Activated CD4-positive, alpha-beta T cell treated with anti-CD3 and anti-CD28 coated beads for 36 hours (primary cell): ENCODE measurements at regions not wholly inside any gene's neighbourhood (a gene's known extent, or its start where the extent isn't known, plus 50 kb on each side); places are given as distances from the start of the nearest gene placed in this dataset.

Experiments used
- ATAC-seq: fragments of 200-7000 bp; cut with Tn5 transposase; one replicate; pipeline ENCODE4 v1.10.0; 2021; ENCODE audit warnings: mild to moderate bottlenecking, moderate library complexity
- CTCF ChIA-PET: fragments of 350-600 bp; sonication (Branson Sonifier 250); formaldehyde crosslinking; loops from one replicate; lab custom pipeline; 2021; ENCODE audit warnings: antibody characterized with exemption; lab: Charles Lee
- POLR2A ChIA-PET: fragments of 350-600 bp; sonication (Branson Sonifier 250); formaldehyde crosslinking; loops from one replicate; lab custom pipeline; 2021; ENCODE audit warnings: antibody characterized with exemption, inconsistent platforms; lab: Charles Lee
- DNase-seq: peaks from one replicate; pipeline ENCODE4 v3.0.0-alpha.2; 2020
- H3K27ac Mint-ChIP-seq: one replicate; pipeline ENCODE4 v1.8.0; 2021; ENCODE audit warnings: mixed read lengths
- H3K27me3 Mint-ChIP-seq: one replicate; pipeline ENCODE4 v1.8.0; 2021; ENCODE audit warnings: mixed read lengths
- H3K36me3 Mint-ChIP-seq: one replicate; pipeline ENCODE4 v1.8.0; 2021; ENCODE audit warnings: low read depth, mixed read lengths
- H3K4me1 Mint-ChIP-seq: one replicate; pipeline ENCODE4 v1.8.0; 2021; ENCODE audit warnings: mixed read lengths
- H3K4me3 Mint-ChIP-seq: one replicate; pipeline ENCODE4 v1.8.0; 2021; ENCODE audit warnings: mild to moderate bottlenecking, moderate library complexity, mixed read lengths
- H3K9me3 Mint-ChIP-seq: one replicate; pipeline ENCODE4 v1.8.0; 2021; ENCODE audit warnings: low read depth, mixed read lengths
- intact Hi-C, 2 experiments: fragments of 100-400 bp; cut with DNase I in 1 of 2; cut with micrococcal nuclease in 1 of 2; formaldehyde crosslinking; loops; one replicate each; pipeline versions ENCODE4 v1.14.2 to v1.15.1; 2022 to 2024; cut with DNase I, micrococcal nuclease

- POLR2A ChIA-PET = no interaction called here
- DNase-seq (no peak), ATAC-seq (no peak)
- no peaks in the 10 kb centered on the region for H3K4me1 Mint-ChIP-seq
- H3K27ac Mint-ChIP-seq = no peak overlapping the region
- CTCF ChIA-PET = no interaction called here
- no peaks in the 10 kb centered on the region for H3K27me3 Mint-ChIP-seq
- intact Hi-C loops = no loop called here
- no peaks in the 10 kb centered on the region for H3K9me3 Mint-ChIP-seq
- no peaks in the 10 kb centered on the region for H3K36me3 Mint-ChIP-seq
- no peak overlapping the region for H3K4me3 Mint-ChIP-seq
These were observed 205.6 kb upstream of the EOLA2 start for GRCh38 chrX:150143721-150144440.

DNA sequence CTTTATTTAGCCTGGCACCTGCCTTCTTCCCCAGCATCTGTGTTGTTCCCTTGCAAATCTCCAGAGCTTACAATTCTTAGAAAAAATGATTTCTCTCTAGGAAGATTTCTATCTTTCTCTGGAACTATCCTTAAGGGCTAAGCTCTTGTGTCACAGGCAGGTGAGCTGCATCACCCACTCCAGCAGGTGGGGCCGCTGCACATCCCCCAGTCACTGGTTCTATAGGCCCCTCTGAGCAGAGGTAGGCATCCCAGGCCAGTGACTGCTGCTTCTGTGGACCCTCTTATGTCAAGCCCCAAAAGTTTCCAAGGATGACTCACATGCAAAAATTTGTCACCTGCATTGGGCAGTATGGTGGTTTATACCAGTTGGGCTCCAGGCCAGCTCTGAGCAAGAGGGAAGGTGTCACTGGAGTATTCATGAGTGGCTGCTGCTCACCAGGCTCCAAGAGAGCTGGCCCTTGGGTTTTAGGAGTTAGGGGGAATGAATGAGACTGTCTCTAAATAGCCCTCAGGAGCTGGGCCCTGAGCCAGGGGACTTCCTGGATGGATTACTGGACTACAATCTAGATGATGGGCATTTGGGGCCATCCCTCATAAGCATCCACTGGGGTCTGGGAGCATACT lies 208.1 kb upstream of the EOLA2 start:
- ATAC-seq (no peak), DNase-seq (peak; percentile 20)
- H3K4me3 Mint-ChIP-seq = no peak overlapping the region
- H3K9me3 Mint-ChIP-seq = no peaks in the 10 kb centered on the region
- H3K36me3 Mint-ChIP-seq = no peaks in the 10 kb centered on the region
- no peaks in the 10 kb centered on the region for H3K4me1 Mint-ChIP-seq
- no peak overlapping the region for H3K27ac Mint-ChIP-seq
- CTCF ChIA-PET = interaction anchor here (0.7 kb wide), 1 partner anchor 198 kb away, joined by 3 read pairs; no protein-coding TSS in a partner anchor
- intact Hi-C loops = no loop called here
- H3K27me3 Mint-ChIP-seq = no peaks in the 10 kb centered on the region
- POLR2A ChIA-PET = no interaction called here

DNA sequence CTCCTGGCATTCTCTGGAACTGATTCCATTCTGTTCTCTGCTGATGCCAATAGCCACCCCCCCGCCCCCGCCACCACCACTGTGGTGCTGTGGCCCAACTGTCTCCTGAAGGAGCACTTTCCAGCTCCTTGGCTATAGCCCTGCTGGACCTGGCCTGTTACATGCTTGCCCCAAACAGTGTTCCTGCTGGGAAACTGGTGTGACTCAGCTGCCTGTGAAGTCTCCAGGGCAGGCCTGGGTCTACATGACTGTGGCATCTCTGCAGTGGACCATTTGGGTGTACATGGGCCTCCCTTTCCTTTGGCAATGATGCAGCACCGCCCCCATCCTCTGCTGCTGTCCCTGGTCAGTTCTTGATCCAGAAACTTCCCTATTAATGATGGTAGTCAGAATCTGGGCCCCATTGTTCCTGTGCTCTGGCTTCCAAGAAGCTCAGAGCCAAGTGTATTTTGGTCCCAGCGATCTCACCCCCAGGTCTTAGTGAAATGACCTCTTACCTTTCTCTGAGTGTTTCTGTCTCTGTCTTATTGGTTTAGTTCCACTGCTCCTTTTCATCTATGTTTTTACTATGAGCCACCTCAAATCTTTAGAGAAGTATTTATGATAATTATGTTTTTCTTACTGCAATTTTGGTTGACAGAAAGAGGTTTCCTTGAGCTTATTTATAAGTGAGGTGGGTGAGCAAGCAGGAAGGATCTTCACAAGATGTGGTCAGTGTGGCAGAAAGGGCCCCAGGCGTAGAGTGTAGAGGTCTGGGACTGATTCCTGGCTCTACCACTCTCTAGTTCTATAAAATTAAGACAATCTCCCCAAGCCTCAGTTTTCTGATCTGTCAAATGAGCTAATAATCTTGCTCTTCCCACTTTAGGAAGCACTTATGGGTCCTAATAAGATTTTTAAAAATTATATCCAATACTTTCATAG lies 210.7 kb upstream of the EOLA2 start:
- no peaks in the 10 kb centered on the region for H3K27me3 Mint-ChIP-seq
- DNase-seq (no peak), ATAC-seq (no peak)
- ChIA-PET CTCF (no interaction called here), POLR2A (no interaction called here)
- no peak overlapping the region for H3K4me3 Mint-ChIP-seq
- H3K36me3 Mint-ChIP-seq = no peaks in the 10 kb centered on the region
- H3K4me1 Mint-ChIP-seq = no peaks in the 10 kb centered on the region
- intact Hi-C loops = no loop called here
- no peak overlapping the region for H3K27ac Mint-ChIP-seq
- no peaks in the 10 kb centered on the region for H3K9me3 Mint-ChIP-seq

GRCh38 chrX:150150076-150150779 lies 211.9 kb upstream of the EOLA2 start:
- DNase-seq (no peak), ATAC-seq (no peak)
- Mint-ChIP-seq H3K4me3 (no peak overlapping the region), H3K9me3 (no peaks in the 10 kb centered on the region), H3K4me1 (no peaks in the 10 kb centered on the region), H3K36me3 (no peaks in the 10 kb centered on the region), H3K27me3 (no peaks in the 10 kb centered on the region), H3K27ac (no peak overlapping the region)
- ChIA-PET CTCF (no interaction called here), POLR2A (no interaction called here)
- intact Hi-C loops = no loop called here

DNA sequence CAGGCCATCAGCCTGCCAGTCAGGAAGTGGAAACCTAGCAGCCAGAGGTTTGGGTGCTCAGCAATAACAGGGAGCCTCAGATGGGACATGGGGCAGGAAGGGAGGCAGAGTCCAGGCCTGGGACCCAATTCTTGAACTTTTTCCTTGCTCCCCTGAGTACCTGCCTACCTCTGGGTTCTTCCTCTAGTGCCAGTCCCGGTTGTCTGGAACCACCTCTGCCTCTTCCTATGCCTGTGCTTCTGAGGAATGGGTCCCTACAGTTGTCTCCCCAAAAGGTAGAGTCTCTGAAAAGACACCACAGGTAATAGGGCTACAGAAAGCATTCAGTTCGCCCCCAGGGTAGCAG lies 212.4 kb upstream of the MAMLD1 start:
- no peak overlapping the region for H3K27ac Mint-ChIP-seq
- POLR2A ChIA-PET = no interaction called here
- ATAC-seq (no peak), DNase-seq (no peak)
- H3K27me3 Mint-ChIP-seq = no peaks in the 10 kb centered on the region
- CTCF ChIA-PET = no interaction called here
- no peaks in the 10 kb centered on the region for H3K4me1 Mint-ChIP-seq
- intact Hi-C loops = no loop called here
- no peak overlapping the region for H3K4me3 Mint-ChIP-seq
- no peaks in the 10 kb centered on the region for H3K9me3 Mint-ChIP-seq
- no peaks in the 10 kb centered on the region for H3K36me3 Mint-ChIP-seq

- intact Hi-C loops = no loop called here
- no peaks in the 10 kb centered on the region for H3K27me3 Mint-ChIP-seq
- CTCF ChIA-PET = no interaction called here
- no peak overlapping the region for H3K27ac Mint-ChIP-seq
- no peaks in the 10 kb centered on the region for H3K4me1 Mint-ChIP-seq
- H3K4me3 Mint-ChIP-seq = no peak overlapping the region
- POLR2A ChIA-PET = no interaction called here
- H3K36me3 Mint-ChIP-seq = no peaks in the 10 kb centered on the region
- ATAC-seq (no peak), DNase-seq (no peak)
- no peaks in the 10 kb centered on the region for H3K9me3 Mint-ChIP-seq
These were observed 211.1 kb upstream of the MAMLD1 start for GRCh38 chrX:150152036-150152435.

DNA sequence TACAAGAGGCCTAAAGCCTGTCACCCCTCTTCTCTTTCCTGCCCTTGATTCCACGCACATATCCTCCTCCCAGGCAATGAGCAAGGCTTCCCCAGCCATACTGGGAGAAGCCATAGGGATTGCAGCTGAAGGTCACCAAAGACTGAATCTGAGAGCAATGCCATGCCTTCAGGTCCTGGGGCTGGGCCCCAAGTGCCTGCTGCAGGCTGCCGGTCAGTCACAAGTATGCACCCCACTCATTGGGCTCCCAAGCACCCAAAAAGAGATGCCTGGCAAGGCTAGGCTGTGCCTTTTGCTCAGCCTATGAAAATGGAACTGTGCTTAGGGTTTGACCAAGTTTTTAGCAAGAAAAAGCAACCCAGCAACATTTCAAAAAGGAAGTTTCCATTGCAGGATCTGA lies 210.6 kb upstream of the MAMLD1 start:
- no peaks in the 10 kb centered on the region for H3K36me3 Mint-ChIP-seq
- CTCF ChIA-PET = no interaction called here
- no peak for ATAC-seq
- intact Hi-C loops = no loop called here
- no peaks in the 10 kb centered on the region for H3K9me3 Mint-ChIP-seq
- POLR2A ChIA-PET = no interaction called here
- H3K4me3 Mint-ChIP-seq = no peak overlapping the region
- H3K4me1 Mint-ChIP-seq = no peaks in the 10 kb centered on the region
- H3K27ac Mint-ChIP-seq = no peak overlapping the region
- H3K27me3 Mint-ChIP-seq = no peaks in the 10 kb centered on the region
- DNase-seq = no peak

- intact Hi-C loops = no loop called here
- DNase-seq = no peak
- no peaks in the 10 kb centered on the region for H3K9me3 Mint-ChIP-seq
- H3K27ac Mint-ChIP-seq = no peak overlapping the region
- no peaks in the 10 kb centered on the region for H3K36me3 Mint-ChIP-seq
- no peaks in the 10 kb centered on the region for H3K4me1 Mint-ChIP-seq
- ChIA-PET POLR2A (no interaction called here), CTCF (no interaction called here)
- ATAC-seq = no peak
- H3K27me3 Mint-ChIP-seq = no peaks in the 10 kb centered on the region
- no peak overlapping the region for H3K4me3 Mint-ChIP-seq
These were observed 207.6 kb upstream of the MAMLD1 start for GRCh38 chrX:150155436-150156035.

- Mint-ChIP-seq H3K27ac (no peak overlapping the region), H3K9me3 (no peaks in the 10 kb centered on the region), H3K36me3 (no peaks in the 10 kb centered on the region), H3K27me3 (no peaks in the 10 kb centered on the region), H3K4me3 (no peak overlapping the region), H3K4me1 (no peaks in the 10 kb centered on the region)
- DNase-seq = no peak
- ChIA-PET CTCF (no interaction called here), POLR2A (no interaction called here)
- ATAC-seq = no peak
- intact Hi-C loops = no loop called here
These were observed 206.5 kb upstream of the MAMLD1 start for GRCh38 chrX:150156615-150157014.

- no peaks in the 10 kb centered on the region for H3K27me3 Mint-ChIP-seq
- POLR2A ChIA-PET = no interaction called here
- no peak overlapping the region for H3K27ac Mint-ChIP-seq
- DNase-seq (no peak), ATAC-seq (no peak)
- H3K36me3 Mint-ChIP-seq = no peaks in the 10 kb centered on the region
- no peaks in the 10 kb centered on the region for H3K4me1 Mint-ChIP-seq
- no peak overlapping the region for H3K4me3 Mint-ChIP-seq
- no peaks in the 10 kb centered on the region for H3K9me3 Mint-ChIP-seq
- intact Hi-C loops = no loop called here
- CTCF ChIA-PET = no interaction called here
These were observed 205.8 kb upstream of the MAMLD1 start for GRCh38 chrX:150157291-150157690.

DNA sequence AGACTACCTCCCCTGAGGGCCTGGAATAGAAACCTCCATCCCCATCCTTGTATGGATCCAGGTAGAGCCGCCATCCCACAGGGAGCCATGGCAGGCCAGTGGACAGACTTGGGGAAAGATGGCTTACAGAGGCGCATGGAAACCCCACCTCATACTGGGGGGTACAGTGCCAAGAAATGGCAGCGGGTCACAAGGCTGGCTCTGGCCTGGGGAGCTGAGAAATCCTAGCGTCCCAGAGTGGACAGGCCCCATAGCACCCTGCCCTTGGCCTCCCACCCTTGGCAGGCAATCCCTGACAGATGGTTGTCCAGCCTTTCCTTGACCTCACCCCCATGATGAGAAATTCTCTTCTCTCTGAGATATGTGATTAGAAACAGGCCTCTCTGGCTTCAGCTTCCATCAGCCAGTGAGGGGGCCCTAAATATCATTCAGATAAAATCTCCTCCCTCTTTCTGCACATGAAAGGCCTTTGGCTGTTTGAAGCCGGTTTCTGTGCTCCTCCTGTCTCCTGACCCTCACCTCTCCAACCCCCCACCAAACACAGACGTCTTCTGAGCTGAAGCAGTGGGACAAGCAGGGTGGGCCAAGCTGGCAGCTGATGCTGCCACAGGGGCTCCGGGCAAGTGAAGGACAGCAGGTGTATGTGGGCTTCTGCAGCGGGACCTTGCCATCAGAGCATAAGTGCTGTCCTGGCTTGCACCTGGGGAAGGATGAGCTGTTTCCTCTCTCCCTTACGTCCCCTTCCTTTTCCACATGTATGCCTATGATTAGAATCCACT lies 204.4 kb upstream of the MAMLD1 start:
- no peaks in the 10 kb centered on the region for H3K27me3 Mint-ChIP-seq
- intact Hi-C loops = no loop called here
- H3K4me3 Mint-ChIP-seq = no peak overlapping the region
- DNase-seq (no peak), ATAC-seq (no peak)
- H3K36me3 Mint-ChIP-seq = no peaks in the 10 kb centered on the region
- no peaks in the 10 kb centered on the region for H3K4me1 Mint-ChIP-seq
- ChIA-PET CTCF (no interaction called here), POLR2A (no interaction called here)
- no peak overlapping the region for H3K27ac Mint-ChIP-seq
- H3K9me3 Mint-ChIP-seq = no peaks in the 10 kb centered on the region
